Tibial nerve (tissue), 3 donors: ENCODE measurements at regions not wholly inside any gene's neighbourhood (a gene's known extent, or its start where the extent isn't known, plus 50 kb on each side); places are given as distances from the start of the nearest gene placed in this dataset.
"Not testable (repeated sequence)": the region's sequence is repeated elsewhere in the genome, so short reads cannot be mapped to it uniquely, and the experiment has no call there.

Source experiments
- CTCF ChIP-seq, 5 experiments: fragments of 200-600 bp in 3 of 5; fragments of 450-650 bp in 2 of 5; sonication (generic) in 3 of 5; IDR thresholded peaks; one replicate each; pipeline ENCODE4 v1.5.1; 2016 to 2019; ENCODE audit warnings: antibody characterized with exemption in 5 of 5, mild to moderate bottlenecking in 3 of 5, moderate library complexity in 2 of 5
- POLR2A ChIP-seq, 2 donors: fragments of 450-650 bp; IDR thresholded peaks; one replicate each; pipeline ENCODE4 v1.6.1; 2017; ENCODE audit warnings: antibody characterized with exemption in 2 of 2, mild to moderate bottlenecking in 2 of 2, moderate library complexity in 2 of 2

DNA sequence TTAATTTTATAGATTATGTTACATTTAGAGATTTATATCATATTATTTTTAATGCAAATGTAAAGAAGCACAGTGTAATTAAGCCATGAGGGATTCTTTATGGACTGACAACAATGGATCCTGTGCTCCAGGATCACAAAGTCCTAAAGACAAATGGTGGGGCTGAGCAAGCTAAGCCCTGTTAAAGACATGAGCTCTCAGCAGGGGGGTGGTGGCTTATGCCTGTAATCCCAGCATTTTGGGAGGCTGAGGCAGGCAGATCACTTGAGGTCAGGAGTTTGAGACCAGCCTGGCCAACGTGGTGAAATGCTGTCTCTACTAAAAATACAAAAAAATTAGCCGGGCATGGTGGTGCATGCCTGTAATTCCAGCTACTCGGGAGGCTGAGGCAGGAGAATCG, 160.8 kb upstream of the RGS6 start:
- not testable (repeated sequence) for TF ChIP-seq CTCF, POLR2A (IDR thresholded peaks at IDR 0.05)
